ENCODE measurements at regions not wholly inside any gene's neighbourhood (a gene's known extent, or its start where the extent isn't known, plus 50 kb on each side); places are given as distances from the start of the nearest gene placed in this dataset.

GRCh38 chr10:61594430-61594829, 68.3 kb upstream of the CABCOCO1 start:
- no peak for TF ChIP-seq CTCF (IDR thresholded peaks at IDR 0.05; ENCODE audit: insufficient read depth, low read length, poor library complexity, severe bottlenecking)
- TF ChIP-seq EZH2phosphoT487 (conservative IDR thresholded peaks at IDR 0.05; ENCODE audit: low read length): no peak

All from SU-DHL-6 (cell line).